ENCODE measurements at regions not wholly inside any gene's neighbourhood (a gene's known extent, or its start where the extent isn't known, plus 50 kb on each side); places are given as distances from the start of the nearest gene placed in this dataset.

DNA sequence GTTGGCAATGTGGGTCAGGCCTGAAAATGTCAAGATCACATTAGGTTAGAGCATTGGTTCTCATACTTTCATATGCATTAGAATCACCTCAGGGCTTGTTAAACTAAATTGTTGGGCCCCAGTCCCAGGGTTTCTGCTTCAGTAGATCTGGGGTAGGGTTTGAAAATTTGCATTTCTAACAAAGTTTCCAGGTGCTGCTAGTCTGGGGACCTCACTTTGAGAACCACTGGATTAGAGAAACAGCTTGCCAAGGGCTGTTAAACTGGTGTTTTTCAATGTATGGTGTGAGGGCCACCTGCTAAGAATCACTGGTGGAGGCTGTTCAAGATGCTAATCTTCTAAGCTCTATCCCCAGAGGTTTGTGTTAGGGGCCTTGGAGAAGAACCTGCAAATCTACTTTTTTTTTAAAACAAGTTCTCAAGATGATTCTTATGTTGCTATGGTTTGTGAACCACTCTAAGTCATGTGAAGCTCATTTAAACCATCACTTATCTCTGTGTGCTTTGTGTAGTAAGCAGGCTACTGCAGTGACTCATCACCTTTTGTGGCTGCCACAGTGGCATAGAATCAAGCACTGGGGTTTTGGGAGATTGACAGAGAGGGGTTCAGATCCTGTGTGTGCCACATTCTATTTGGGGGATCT lies 152.2 kb downstream of the S1PR1 start:
- Histone ChIP-seq H3K9me3 (ENCODE audit: control insufficient read depth in 2 of 3, insufficient read depth in 1 of 3, low read length in 3 of 3) (no peaks in the 10 kb centered on the region), H3K4me3 (ENCODE audit: low read length in 3 of 3) (no peak overlapping the region), H3K27me3 (ENCODE audit: control insufficient read depth, insufficient read depth, low read length) (no peaks in the 10 kb centered on the region), H3K27ac (ENCODE audit: low read depth in 2 of 2, low read length in 2 of 2) (no peak overlapping the region), H3K36me3 (ENCODE audit: control insufficient read depth in 2 of 3, insufficient read depth in 3 of 3, low read length in 3 of 3) (no peaks in the 10 kb centered on the region), H3K9ac (ENCODE audit: low read length in 3 of 3) (no peak overlapping the region), H3K4me1 (ENCODE audit: control insufficient read depth in 2 of 3, insufficient read depth in 2 of 3, low read depth in 1 of 3, low read length in 3 of 3) (no peaks in the 10 kb centered on the region)
- intact Hi-C loops (cut with DNase I): no loop called here
- FAIRE-seq (no peak), DNase-seq (no peak)
- TF ChIP-seq CTCF (IDR thresholded peaks at IDR 0.05; ENCODE audit: borderline replicate concordance, extremely low read depth, insufficient read depth): no peak

DNA sequence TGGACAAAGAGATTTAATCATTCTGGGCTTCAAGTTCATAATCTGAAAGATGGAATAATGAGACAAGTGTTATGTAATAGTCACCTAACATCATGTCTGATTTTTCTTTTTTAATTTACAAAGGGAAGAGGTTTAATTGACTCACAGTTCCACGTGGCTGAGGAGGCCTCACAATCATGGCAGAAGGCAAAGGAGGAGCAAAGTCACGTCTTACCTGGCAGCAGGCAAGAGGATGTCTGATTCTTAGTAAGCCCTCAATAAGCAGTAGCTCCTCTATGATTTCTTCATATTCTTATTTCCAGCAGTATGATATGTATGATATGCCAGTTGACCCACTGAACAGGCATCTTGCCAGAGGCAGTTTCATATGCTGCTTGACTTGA lies 152.7 kb downstream of the S1PR1 start:
- intact Hi-C loops (cut with DNase I): no loop called here
- no peak for DNase-seq
- H3K9ac ChIP-seq (ENCODE audit: low read length in 3 of 3): no peak overlapping the region
- H3K27me3 ChIP-seq (ENCODE audit: control insufficient read depth, insufficient read depth, low read length): no peaks in the 10 kb centered on the region
- no peaks in the 10 kb centered on the region for H3K9me3 ChIP-seq (ENCODE audit: control insufficient read depth in 2 of 3, insufficient read depth in 1 of 3, low read length in 3 of 3)
- no peaks in the 10 kb centered on the region for H3K36me3 ChIP-seq (ENCODE audit: control insufficient read depth in 2 of 3, insufficient read depth in 3 of 3, low read length in 3 of 3)
- no peaks in the 10 kb centered on the region for H3K4me1 ChIP-seq (ENCODE audit: control insufficient read depth in 2 of 3, insufficient read depth in 2 of 3, low read depth in 1 of 3, low read length in 3 of 3)
- H3K27ac ChIP-seq (ENCODE audit: low read depth in 2 of 2, low read length in 2 of 2): no peak overlapping the region
- H3K4me3 ChIP-seq (ENCODE audit: low read length in 3 of 3): no peak overlapping the region
- TF ChIP-seq CTCF (IDR thresholded peaks at IDR 0.05; ENCODE audit: borderline replicate concordance, extremely low read depth, insufficient read depth): no peak
- no peak for FAIRE-seq

DNA sequence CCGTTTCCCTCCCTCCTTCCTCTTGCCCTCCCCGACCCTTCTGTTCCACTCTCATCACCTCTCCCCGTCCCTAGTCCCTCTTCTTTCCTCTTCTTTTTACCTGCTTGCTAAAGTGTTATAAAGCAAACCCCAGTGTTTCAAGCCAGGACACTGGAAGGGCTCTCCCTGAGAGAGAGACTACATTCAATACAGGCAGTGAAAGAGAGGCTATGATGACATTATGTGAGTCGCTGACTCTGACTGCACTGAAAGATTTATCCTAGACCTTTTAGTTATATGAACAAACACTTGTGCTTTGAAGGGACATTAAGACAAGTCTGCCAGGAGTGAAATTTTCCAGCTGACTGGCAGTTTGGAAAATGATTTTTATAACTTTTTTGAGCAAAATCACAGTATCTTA lies 155.7 kb downstream of the S1PR1 start:
- no peak for TF ChIP-seq CTCF (IDR thresholded peaks at IDR 0.05; ENCODE audit: borderline replicate concordance, extremely low read depth, insufficient read depth)
- H3K27ac ChIP-seq (ENCODE audit: low read depth in 2 of 2, low read length in 2 of 2): no peak overlapping the region
- no peaks in the 10 kb centered on the region for H3K9me3 ChIP-seq (ENCODE audit: control insufficient read depth in 2 of 3, insufficient read depth in 1 of 3, low read length in 3 of 3)
- DNase-seq (no peak), FAIRE-seq (no peak)
- intact Hi-C loops (cut with DNase I): no loop called here
- no peak overlapping the region for H3K9ac ChIP-seq (ENCODE audit: low read length in 3 of 3)
- no peak overlapping the region for H3K4me3 ChIP-seq (ENCODE audit: low read length in 3 of 3)
- no peaks in the 10 kb centered on the region for H3K36me3 ChIP-seq (ENCODE audit: control insufficient read depth in 2 of 3, insufficient read depth in 3 of 3, low read length in 3 of 3)
- no peaks in the 10 kb centered on the region for H3K27me3 ChIP-seq (ENCODE audit: control insufficient read depth, insufficient read depth, low read length)
- no peaks in the 10 kb centered on the region for H3K4me1 ChIP-seq (ENCODE audit: control insufficient read depth in 2 of 3, insufficient read depth in 2 of 3, low read depth in 1 of 3, low read length in 3 of 3)

GRCh38 chr1:101394041-101394440 lies 157.2 kb downstream of the S1PR1 start:
- no peak for FAIRE-seq
- Histone ChIP-seq H3K4me3 (ENCODE audit: low read length in 3 of 3) (no peak overlapping the region), H3K4me1 (ENCODE audit: control insufficient read depth in 2 of 3, insufficient read depth in 2 of 3, low read depth in 1 of 3, low read length in 3 of 3) (no peaks in the 10 kb centered on the region), H3K9me3 (ENCODE audit: control insufficient read depth in 2 of 3, insufficient read depth in 1 of 3, low read length in 3 of 3) (no peaks in the 10 kb centered on the region), H3K9ac (ENCODE audit: low read length in 3 of 3) (no peak overlapping the region), H3K36me3 (ENCODE audit: control insufficient read depth in 2 of 3, insufficient read depth in 3 of 3, low read length in 3 of 3) (no peaks in the 10 kb centered on the region), H3K27me3 (ENCODE audit: control insufficient read depth, insufficient read depth, low read length) (no peaks in the 10 kb centered on the region), H3K27ac (ENCODE audit: low read depth in 2 of 2, low read length in 2 of 2) (no peak overlapping the region)
- intact Hi-C loops (cut with DNase I): no loop called here
- no peak for DNase-seq
- TF ChIP-seq CTCF (IDR thresholded peaks at IDR 0.05; ENCODE audit: borderline replicate concordance, extremely low read depth, insufficient read depth): no peak
